ENCODE measurements at regions not wholly inside any gene's neighbourhood (a gene's known extent, or its start where the extent isn't known, plus 50 kb on each side); places are given as distances from the start of the nearest gene placed in this dataset.

DNA sequence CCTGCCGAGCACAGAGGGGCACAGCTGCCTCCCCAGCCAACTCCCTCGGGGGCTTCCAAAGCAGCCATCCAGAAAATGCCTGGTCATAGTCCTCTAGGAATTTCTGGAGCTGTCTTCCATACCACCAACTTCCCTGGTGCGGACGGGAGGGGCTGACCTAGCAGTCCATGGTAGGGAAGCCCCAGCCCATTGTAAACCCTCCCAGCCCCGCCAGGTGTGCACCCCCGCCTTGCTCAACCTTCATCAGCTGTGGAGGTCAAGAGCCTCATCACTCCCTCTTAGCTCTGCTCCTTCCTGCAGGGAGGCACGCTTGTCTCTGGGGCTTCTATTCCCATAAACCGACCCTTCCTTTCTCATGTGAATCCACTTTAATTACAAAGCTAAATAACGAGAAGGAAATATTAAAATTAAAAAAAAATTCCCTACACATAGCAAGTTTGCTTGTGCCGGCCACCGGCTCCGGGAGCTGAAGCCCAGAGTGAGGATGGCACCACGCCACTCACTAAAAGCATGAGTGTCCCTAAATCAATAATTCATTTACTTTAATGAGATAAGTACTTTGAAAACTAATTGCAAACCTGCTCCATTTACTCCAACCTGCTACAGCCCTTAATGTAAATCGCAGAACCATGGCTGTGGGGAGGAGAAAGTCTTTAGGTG, 181.4 kb downstream of the ENGASE start:
- no peaks in the 10 kb centered on the region for H3K36me3 Mint-ChIP-seq (ENCODE audit: low read depth)
- H3K27me3 Mint-ChIP-seq (ENCODE audit: low read depth) = peaks cover 3% of the 10 kb centered on the region
- DNase-seq = no peak
- ATAC-seq = no peak
- H3K9me3 Mint-ChIP-seq (ENCODE audit: insufficient read depth) = no peaks in the 10 kb centered on the region
- ChIA-PET CTCF (no interaction called here), POLR2A (no interaction called here)
- no peaks in the 10 kb centered on the region for H3K4me1 Mint-ChIP-seq (ENCODE audit: low read depth)
- H3K27ac Mint-ChIP-seq = no peak overlapping the region
- no peak overlapping the region for H3K4me3 Mint-ChIP-seq

DNA sequence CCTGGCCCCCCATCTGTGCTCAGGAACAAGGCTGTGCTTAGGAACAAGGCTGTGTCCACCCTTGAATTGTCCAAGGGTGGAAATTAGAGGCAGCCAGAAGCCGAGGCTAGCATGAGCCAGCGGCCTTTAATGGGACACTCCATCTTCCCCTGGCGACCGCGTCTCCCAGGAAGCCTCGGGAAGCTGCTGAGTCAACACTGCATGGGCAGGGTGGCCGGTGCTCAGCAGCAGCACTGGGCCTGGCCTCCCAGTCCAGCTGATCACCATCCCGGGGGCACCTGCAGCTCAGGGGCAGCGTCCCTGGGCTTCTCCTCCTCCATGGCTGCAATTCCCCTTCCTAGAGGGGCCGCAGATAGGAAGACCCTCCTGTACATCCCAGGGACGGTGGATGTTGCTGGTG, 180.8 kb downstream of the ENGASE start:
- POLR2A ChIA-PET = no interaction called here
- no peak for ATAC-seq
- no peak overlapping the region for H3K4me3 Mint-ChIP-seq
- H3K36me3 Mint-ChIP-seq (ENCODE audit: low read depth) = no peaks in the 10 kb centered on the region
- H3K27ac Mint-ChIP-seq = no peak overlapping the region
- no peaks in the 10 kb centered on the region for H3K4me1 Mint-ChIP-seq (ENCODE audit: low read depth)
- no peak for DNase-seq
- CTCF ChIA-PET = no interaction called here
- peaks cover 3% of the 10 kb centered on the region for H3K27me3 Mint-ChIP-seq (ENCODE audit: low read depth)
- H3K9me3 Mint-ChIP-seq (ENCODE audit: insufficient read depth) = no peaks in the 10 kb centered on the region

DNA sequence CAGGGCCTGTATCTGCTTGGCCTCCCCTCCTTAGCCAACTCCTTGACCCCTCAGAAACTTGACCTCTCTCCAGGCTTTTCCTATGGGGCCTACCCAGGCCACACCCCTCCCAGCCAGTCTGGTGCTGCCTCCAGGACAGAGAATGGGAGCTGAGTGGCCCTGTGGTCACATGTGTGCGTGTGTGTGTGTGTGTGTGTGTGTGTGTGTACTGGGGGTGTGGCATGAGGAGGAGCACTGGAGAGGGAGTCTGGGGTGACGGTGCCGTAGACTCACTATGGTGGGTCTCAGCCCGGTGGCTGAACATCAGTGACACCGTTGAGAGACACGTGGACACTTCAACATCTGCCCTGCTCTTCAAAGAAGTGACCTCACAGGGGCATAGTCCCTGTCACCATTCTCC, 180.4 kb downstream of the ENGASE start:
- CTCF ChIA-PET = no interaction called here
- Mint-ChIP-seq H3K9me3 (ENCODE audit: insufficient read depth) (no peaks in the 10 kb centered on the region), H3K4me1 (ENCODE audit: low read depth) (no peaks in the 10 kb centered on the region), H3K4me3 (no peak overlapping the region), H3K36me3 (ENCODE audit: low read depth) (no peaks in the 10 kb centered on the region), H3K27ac (no peak overlapping the region), H3K27me3 (ENCODE audit: low read depth) (peaks cover 3% of the 10 kb centered on the region)
- POLR2A ChIA-PET = interaction anchor here (0.6 kb wide), 1 partner anchor 486 kb away, joined by 3 read pairs; no protein-coding TSS in a partner anchor
- no peak for ATAC-seq
- DNase-seq = no peak

DNA sequence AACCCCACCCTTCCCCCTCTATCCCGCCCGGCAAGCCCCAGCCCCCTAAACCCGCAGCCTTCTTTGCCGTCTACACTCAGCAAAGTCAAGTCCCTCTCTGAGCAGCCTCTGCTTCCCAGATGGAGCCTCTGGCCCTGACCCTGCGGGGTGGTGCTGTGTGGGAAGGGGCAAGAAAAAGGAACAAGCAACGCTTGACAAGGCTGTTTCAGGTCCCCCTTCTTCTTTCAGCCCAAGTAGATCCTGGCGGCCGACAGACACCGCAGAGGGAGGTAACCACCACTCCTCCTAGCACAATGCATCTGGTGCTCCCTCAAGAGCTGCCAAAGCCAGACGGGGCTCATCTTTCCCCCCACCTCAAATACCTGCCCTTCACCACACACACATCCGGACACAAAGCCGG, 178.3 kb downstream of the ENGASE start:
- Mint-ChIP-seq H3K36me3 (ENCODE audit: low read depth) (no peaks in the 10 kb centered on the region), H3K9me3 (ENCODE audit: insufficient read depth) (no peaks in the 10 kb centered on the region), H3K27me3 (ENCODE audit: low read depth) (peaks cover 5% of the 10 kb centered on the region), H3K4me3 (no peak overlapping the region), H3K27ac (no peak overlapping the region), H3K4me1 (ENCODE audit: low read depth) (no peaks in the 10 kb centered on the region)
- ATAC-seq (no peak), DNase-seq (no peak)
- ChIA-PET CTCF (no interaction called here), POLR2A (no interaction called here)

DNA sequence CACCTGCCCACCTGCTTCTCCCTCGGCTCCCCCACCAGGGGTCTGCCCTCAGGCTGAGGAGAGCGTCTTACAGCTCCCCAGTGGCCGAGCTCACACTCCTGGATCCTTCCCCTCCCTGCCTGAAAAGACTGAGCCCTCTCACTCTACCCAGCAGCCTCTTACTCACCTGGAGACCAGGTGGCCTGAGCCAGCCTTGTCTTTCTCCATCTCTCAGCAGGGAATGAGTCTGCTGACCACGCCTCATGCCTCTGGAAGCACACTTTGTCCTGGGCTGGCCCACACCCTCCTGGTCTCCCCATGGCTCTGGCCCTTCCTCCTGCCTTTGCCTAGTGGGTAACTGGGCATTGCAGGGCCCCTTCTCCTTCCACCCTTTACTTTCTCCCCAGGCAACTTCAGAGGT, 177.2 kb downstream of the ENGASE start:
- POLR2A ChIA-PET = no interaction called here
- Mint-ChIP-seq H3K4me1 (ENCODE audit: low read depth) (no peaks in the 10 kb centered on the region), H3K4me3 (no peak overlapping the region), H3K9me3 (ENCODE audit: insufficient read depth) (no peaks in the 10 kb centered on the region), H3K27me3 (ENCODE audit: low read depth) (peaks cover 4% of the 10 kb centered on the region), H3K36me3 (ENCODE audit: low read depth) (no peaks in the 10 kb centered on the region), H3K27ac (no peak overlapping the region)
- ATAC-seq (no peak), DNase-seq (no peak)
- CTCF ChIA-PET = no interaction called here

DNA sequence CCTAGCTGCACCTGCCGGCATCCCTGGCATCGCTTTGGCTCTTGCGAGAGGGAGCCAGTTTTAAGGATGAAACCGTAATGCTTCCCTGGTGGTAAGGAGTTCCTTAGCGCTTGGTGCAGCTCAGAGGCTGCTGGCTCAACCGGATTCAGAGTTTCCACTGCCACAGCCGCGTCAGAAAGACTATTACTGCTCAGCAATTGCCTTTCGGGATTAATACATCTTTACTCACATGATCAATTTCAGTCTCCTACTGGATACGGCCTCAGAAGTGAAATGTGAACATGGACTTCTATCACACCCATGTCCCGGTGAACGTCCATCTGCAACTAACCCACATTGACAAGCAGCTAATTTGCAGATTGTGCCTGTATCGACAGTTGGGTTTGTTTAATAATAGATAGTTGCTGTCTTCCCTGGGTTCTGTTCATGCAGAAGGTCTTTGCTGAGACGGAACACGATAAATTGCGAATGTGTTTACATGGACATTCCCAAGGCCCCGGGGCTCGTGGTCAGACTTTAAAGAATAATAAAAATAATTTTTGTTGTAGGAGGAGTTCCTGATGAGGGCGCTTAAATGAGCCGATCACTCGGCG, 175.4 kb downstream of the ENGASE start:
- no peak overlapping the region for H3K4me3 Mint-ChIP-seq
- H3K36me3 Mint-ChIP-seq (ENCODE audit: low read depth) = no peaks in the 10 kb centered on the region
- no peak for ATAC-seq
- ChIA-PET POLR2A (no interaction called here), CTCF (no interaction called here)
- peaks cover 4% of the 10 kb centered on the region for H3K27me3 Mint-ChIP-seq (ENCODE audit: low read depth)
- DNase-seq = no peak
- no peaks in the 10 kb centered on the region for H3K9me3 Mint-ChIP-seq (ENCODE audit: insufficient read depth)
- no peak overlapping the region for H3K27ac Mint-ChIP-seq
- H3K4me1 Mint-ChIP-seq (ENCODE audit: low read depth) = no peaks in the 10 kb centered on the region

DNA sequence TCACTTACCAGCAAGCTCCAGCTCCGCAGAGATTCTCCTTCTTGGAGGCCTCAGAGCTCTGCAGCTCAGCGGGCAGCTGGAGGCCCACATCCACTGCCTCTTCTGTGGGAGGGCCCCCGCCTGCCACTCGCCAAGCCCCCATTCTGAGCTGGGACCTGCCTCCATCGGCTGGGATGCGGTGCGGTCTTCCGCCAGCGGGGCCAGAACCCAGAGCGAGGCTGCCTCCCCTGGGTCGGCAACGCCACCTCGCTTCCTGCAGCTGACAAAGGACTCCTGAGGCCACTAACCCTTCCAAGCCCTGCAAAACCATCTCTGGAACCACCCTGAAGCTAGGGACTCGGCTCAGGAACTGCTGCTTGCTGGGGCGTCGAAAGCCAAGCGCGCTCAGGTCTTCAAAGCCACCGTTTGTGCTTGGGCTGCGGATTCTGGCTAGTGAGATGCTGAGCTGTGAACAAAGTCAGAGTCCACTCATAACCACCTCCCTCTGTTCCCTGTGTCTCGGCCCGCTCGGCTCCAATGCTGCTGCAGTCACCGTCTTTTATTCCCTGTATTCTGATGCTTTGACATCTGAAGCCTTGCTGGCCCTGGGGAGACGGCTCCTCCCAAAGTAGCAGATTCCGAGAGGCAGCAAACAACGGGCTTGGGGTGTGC, 174.3 kb downstream of the ENGASE start:
- H3K27me3 Mint-ChIP-seq (ENCODE audit: low read depth) = peaks cover 4% of the 10 kb centered on the region
- POLR2A ChIA-PET = no interaction called here
- no peaks in the 10 kb centered on the region for H3K4me1 Mint-ChIP-seq (ENCODE audit: low read depth)
- no peak overlapping the region for H3K27ac Mint-ChIP-seq
- DNase-seq (no peak), ATAC-seq (no peak)
- H3K9me3 Mint-ChIP-seq (ENCODE audit: insufficient read depth) = no peaks in the 10 kb centered on the region
- CTCF ChIA-PET = no interaction called here
- H3K4me3 Mint-ChIP-seq = no peak overlapping the region
- H3K36me3 Mint-ChIP-seq (ENCODE audit: low read depth) = no peaks in the 10 kb centered on the region

DNA sequence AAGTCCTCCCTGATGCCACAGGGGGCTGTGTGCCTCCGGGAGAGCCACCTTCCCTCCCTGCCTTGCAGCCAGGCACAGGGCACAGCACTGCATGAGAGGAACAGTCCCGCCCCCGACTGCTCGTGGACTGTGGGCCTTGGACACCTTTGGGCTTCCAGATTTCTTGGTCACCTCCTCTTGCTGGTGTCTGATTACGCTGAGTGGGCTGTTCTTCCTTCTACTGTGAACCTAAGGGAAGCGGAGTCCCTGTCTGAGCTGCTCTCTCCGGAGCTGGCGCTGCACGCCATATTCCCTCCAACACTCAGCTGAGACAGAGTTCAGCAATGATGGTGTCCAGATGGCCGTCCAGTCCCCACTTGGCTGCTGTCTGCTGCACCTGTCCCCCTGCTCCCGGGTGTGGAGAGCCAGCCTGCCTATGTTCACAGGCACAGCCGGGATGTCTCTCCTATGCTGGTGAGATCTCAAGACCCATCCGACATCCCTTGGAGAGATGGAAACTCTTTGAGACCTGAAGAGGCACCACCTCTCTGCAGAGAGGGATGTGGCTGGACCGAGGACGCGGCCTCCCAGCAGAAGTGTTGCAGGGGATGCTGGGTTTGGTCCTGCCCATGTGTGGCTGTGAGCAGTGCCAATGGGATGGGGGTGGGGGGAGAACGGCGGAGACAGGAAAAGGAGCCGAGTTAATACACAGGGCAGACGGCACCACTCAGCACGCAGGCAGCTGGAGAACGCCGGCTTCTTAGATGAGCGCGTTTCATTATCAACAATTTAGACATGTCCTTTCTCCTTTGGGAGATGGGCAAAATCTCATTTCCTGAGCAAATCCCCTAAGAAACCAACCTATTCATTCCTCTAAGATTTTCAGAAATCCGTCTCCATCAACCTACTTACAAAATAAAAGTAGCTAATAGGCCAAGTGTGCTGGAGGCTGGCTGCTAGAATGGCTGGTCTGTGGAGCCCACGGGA, 171.9 kb downstream of the ENGASE start:
- no peak overlapping the region for H3K27ac Mint-ChIP-seq
- ChIA-PET POLR2A (no interaction called here), CTCF (no interaction called here)
- no peak overlapping the region for H3K4me3 Mint-ChIP-seq
- no peak for DNase-seq
- H3K27me3 Mint-ChIP-seq (ENCODE audit: low read depth) = peaks cover 4% of the 10 kb centered on the region
- no peaks in the 10 kb centered on the region for H3K4me1 Mint-ChIP-seq (ENCODE audit: low read depth)
- no peaks in the 10 kb centered on the region for H3K9me3 Mint-ChIP-seq (ENCODE audit: insufficient read depth)
- no peaks in the 10 kb centered on the region for H3K36me3 Mint-ChIP-seq (ENCODE audit: low read depth)
- no peak for ATAC-seq

DNA sequence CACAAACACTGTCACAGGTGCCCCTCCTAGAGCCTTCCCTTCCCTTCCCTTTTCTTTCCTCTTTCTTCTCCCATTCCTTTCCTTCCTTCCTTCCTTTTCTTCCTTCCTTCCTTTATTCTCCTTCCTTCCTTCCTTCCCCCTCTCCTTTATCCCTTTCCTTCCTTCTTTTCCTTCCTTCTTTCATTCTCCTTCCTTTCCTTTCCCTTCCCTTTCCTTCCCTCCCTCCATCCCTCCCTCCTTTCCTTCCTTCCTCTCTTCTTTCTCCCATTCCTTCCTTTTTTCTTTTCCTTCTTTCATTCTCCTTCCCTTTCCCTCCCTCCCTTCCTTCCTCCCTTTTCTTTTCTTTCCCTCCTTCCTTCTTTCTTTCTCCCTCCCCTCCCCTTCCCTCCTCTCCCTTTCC, 170.0 kb downstream of the ENGASE start:
- DNase-seq (no peak), ATAC-seq (no peak)
- Mint-ChIP-seq H3K27ac (no peak overlapping the region), H3K27me3 (ENCODE audit: low read depth) (peaks cover 3% of the 10 kb centered on the region), H3K4me1 (ENCODE audit: low read depth) (no peaks in the 10 kb centered on the region), H3K9me3 (ENCODE audit: insufficient read depth) (no peaks in the 10 kb centered on the region), H3K4me3 (no peak overlapping the region), H3K36me3 (ENCODE audit: low read depth) (no peaks in the 10 kb centered on the region)
- CTCF ChIA-PET = no interaction called here
- POLR2A ChIA-PET = no interaction called here

DNA sequence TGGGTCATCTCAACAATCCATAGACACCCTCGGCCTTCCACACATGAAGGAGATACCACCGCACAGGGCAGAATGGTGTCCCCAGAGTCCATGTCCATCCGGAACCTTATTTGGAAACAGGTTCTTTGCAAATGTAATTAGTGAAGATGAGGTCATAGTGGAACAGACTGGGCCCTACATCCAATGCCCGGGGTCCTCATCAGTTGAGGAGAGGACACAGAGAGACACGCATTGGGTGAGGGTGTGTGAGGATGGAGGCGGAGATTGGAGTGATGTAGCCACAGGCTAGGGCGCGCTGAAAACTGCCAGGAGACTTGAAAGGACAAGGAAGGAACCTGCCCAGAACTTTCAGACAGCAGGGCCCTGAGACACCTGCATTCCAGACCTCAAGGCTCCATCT, 169.4 kb downstream of the ENGASE start:
- POLR2A ChIA-PET = no interaction called here
- H3K27ac Mint-ChIP-seq = no peak overlapping the region
- no peaks in the 10 kb centered on the region for H3K27me3 Mint-ChIP-seq (ENCODE audit: low read depth)
- ATAC-seq (no peak), DNase-seq (no peak)
- H3K4me3 Mint-ChIP-seq = no peak overlapping the region
- no peaks in the 10 kb centered on the region for H3K36me3 Mint-ChIP-seq (ENCODE audit: low read depth)
- CTCF ChIA-PET = no interaction called here
- no peaks in the 10 kb centered on the region for H3K9me3 Mint-ChIP-seq (ENCODE audit: insufficient read depth)
- H3K4me1 Mint-ChIP-seq (ENCODE audit: low read depth) = no peaks in the 10 kb centered on the region

DNA sequence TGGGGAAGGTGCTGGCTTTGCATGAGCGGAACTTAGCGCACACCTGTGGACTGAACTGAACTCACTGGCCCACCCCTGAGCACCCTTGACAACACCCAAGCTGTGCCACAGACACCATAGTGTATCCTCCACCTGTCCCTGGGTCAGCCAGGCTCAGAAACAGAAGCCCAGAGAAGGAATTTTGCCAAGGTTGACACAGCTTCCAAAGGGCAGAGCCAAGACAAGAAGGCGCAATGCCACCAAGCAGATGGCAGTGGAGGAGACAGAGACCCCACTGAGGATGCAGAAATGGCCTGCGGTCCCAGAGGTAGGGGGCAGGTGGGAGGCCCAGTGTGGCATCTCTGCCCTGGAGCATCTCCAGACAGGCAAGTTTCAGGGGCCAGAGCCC, 169.0 kb downstream of the ENGASE start:
- no peaks in the 10 kb centered on the region for H3K27me3 Mint-ChIP-seq (ENCODE audit: low read depth)
- no peaks in the 10 kb centered on the region for H3K36me3 Mint-ChIP-seq (ENCODE audit: low read depth)
- no peak for ATAC-seq
- POLR2A ChIA-PET = no interaction called here
- H3K4me3 Mint-ChIP-seq = no peak overlapping the region
- no peaks in the 10 kb centered on the region for H3K4me1 Mint-ChIP-seq (ENCODE audit: low read depth)
- no peaks in the 10 kb centered on the region for H3K9me3 Mint-ChIP-seq (ENCODE audit: insufficient read depth)
- no peak overlapping the region for H3K27ac Mint-ChIP-seq
- no peak for DNase-seq
- CTCF ChIA-PET = no interaction called here

DNA sequence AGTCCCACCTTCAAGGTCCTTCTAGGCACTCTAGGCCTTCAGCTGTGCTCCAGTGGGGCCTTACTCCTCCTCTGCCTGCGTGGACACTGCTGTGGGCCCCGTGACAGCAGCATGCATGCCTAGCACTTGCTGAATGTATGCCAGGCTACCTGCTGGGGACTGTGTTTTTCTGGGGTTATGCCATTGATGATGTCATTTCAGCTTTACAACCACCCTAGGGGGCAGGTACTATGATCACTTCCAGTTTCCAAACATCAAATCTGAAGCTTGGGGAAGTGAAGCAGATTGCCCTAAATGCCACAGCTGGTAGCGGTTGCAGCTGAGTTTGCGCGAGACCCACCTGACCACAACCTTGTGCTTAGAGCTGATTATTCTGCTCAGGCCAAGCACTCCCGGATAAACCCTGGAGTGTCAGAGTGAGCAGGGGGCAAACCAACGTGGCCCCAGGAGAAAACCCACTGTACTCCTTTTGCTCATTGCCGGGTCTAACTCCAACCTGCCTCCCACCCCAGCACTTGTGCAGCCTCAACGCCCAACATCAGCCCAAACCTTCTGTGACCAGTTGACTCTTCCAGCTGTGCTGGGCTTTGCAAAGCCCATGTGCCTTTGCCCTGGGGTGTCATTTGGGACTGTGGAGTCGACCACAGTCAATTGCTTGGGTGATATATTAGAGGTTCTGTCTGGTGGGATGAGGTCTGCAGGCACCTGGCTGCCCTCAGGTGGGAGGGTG, 168.4 kb downstream of the ENGASE start:
- ChIA-PET CTCF (no interaction called here), POLR2A (no interaction called here)
- no peak for DNase-seq
- no peaks in the 10 kb centered on the region for H3K9me3 Mint-ChIP-seq (ENCODE audit: insufficient read depth)
- H3K27ac Mint-ChIP-seq = no peak overlapping the region
- no peaks in the 10 kb centered on the region for H3K36me3 Mint-ChIP-seq (ENCODE audit: low read depth)
- no peaks in the 10 kb centered on the region for H3K27me3 Mint-ChIP-seq (ENCODE audit: low read depth)
- no peak for ATAC-seq
- H3K4me1 Mint-ChIP-seq (ENCODE audit: low read depth) = no peaks in the 10 kb centered on the region
- no peak overlapping the region for H3K4me3 Mint-ChIP-seq

All from activated CD8-positive, alpha-beta T cell treated with anti-CD3 and anti-CD28 coated beads, Interleukin-2, amount 10 ng/mL, durations not matched to agents 7 days and 5 days (primary cell).